ENCODE measurements at regions not wholly inside any gene's neighbourhood (a gene's known extent, or its start where the extent isn't known, plus 50 kb on each side); places are given as distances from the start of the nearest gene placed in this dataset. TPM values are rescaled to one million over a fixed set of nuclear protein-coding genes. Genes with fewer than 3 reads are reported as not detected.

DNA sequence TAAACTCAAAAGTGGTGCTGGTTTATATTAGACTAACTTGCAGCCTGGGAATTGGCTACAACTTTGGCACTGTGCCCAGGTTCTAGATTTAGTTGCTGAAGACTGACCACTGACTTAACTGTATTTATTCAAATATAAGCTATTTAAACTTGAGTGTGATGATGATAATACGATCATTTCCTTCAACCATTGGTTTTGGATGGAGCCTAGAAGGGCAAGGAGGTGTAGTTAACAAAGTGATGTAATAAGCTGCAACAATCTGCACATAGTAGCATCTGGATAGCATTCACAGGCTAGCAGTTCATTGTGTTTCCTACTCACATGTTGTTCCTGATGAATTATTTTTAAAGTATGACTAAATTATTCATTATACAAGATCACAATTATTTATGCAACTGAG is 55.2 kb upstream of the DACH1 start:
- H3K4me1 Mint-ChIP-seq: peaks cover 5% of the 10 kb centered on the region
- TF ChIP-seq, protein P1, sequence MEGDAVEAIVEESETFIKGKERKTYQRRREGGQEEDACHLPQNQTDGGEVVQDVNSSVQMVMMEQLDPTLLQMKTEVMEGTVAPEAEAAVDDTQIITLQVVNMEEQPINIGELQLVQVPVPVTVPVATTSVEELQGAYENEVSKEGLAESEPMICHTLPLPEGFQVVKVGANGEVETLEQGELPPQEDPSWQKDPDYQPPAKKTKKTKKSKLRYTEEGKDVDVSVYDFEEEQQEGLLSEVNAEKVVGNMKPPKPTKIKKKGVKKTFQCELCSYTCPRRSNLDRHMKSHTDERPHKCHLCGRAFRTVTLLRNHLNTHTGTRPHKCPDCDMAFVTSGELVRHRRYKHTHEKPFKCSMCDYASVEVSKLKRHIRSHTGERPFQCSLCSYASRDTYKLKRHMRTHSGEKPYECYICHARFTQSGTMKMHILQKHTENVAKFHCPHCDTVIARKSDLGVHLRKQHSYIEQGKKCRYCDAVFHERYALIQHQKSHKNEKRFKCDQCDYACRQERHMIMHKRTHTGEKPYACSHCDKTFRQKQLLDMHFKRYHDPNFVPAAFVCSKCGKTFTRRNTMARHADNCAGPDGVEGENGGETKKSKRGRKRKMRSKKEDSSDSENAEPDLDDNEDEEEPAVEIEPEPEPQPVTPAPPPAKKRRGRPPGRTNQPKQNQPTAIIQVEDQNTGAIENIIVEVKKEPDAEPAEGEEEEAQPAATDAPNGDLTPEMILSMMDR (IDR thresholded peaks at IDR 0.05): no peak
- intact Hi-C loops (cut with micrococcal nuclease): no loop called here
- H3K27ac Mint-ChIP-seq: no peak overlapping the region
- no peaks in the 10 kb centered on the region for H3K36me3 ChIP-seq (replicated peaks in 1 of 2; ENCODE audit: control insufficient read depth in 1 of 2, insufficient read depth in 2 of 2, low read length in 2 of 2)
- H2AFZ ChIP-seq (ENCODE audit: insufficient read depth, low read depth, low read length, poor library complexity, severe bottlenecking): no peak overlapping the region
- peaks cover 0 to 4% (median 0%) of the 10 kb centered on the region in 7 donors for H3K9me3 Mint-ChIP-seq
- no CpG with 5 or more reads among the region's 1 CpG for WGBS (ENCODE audit: insufficient coverage)
- H3K27ac ChIP-seq (ENCODE audit: low read depth in 1 of 2, low read length in 2 of 2): no peak overlapping the region
- no peaks in the 10 kb centered on the region for H3K79me2 ChIP-seq (ENCODE audit: insufficient read depth, low read length)
- no peaks in the 10 kb centered on the region for H4K20me1 ChIP-seq (ENCODE audit: insufficient read depth, low read length)
- no peaks in the 10 kb centered on the region for H3K4me1 ChIP-seq (ENCODE audit: control insufficient read depth in 1 of 2, insufficient read depth in 2 of 2, low read length in 2 of 2)
- H3K9ac ChIP-seq (ENCODE audit: insufficient read depth, low read length, poor library complexity, severe bottlenecking): no peak overlapping the region
- no peaks in the 10 kb centered on the region for H3K27me3 ChIP-seq (ENCODE audit: control insufficient read depth in 2 of 2, insufficient read depth in 2 of 2, low read length in 2 of 2)
- no peaks in the 10 kb centered on the region for H3K27me3 Mint-ChIP-seq (ENCODE audit: low read depth in 3 of 3)
- H3K36me3 Mint-ChIP-seq: no peaks in the 10 kb centered on the region
- no peak for DNase-seq
- H3K4me2 ChIP-seq (replicated peaks; ENCODE audit: extremely low read depth, low read length, poor library complexity, severe bottlenecking): no peak overlapping the region
- no peaks in the 10 kb centered on the region for H3K9me3 ChIP-seq (replicated peaks in 1 of 2; ENCODE audit: control insufficient read depth in 1 of 2, insufficient read depth in 1 of 2, low read length in 2 of 2)
- H3K4me3 Mint-ChIP-seq: no peak overlapping the region
- H3K4me3 ChIP-seq (replicated peaks in 1 of 3; ENCODE audit: low read depth in 2 of 3, low read length in 3 of 3): no peak overlapping the region

Small RNA genes in the stretch of these regions (small RNA-seq; reads per million reads assigned to genes)
- gene RF00263 (ENCODE audit: insufficient read length, low read depth): 0.71 reads per million
- not detected for gene RF00411 (ENCODE audit: insufficient read length, low read depth)
- not detected for gene RF00440 (ENCODE audit: insufficient read length, low read depth)
- gene RF02271 (ENCODE audit: insufficient read length, low read depth): not detected
- not detected for gene RPL18AP17 (ENCODE audit: insufficient read length, low read depth)

Data from CD14-positive monocyte (primary cell).